ENCODE measurements at regions not wholly inside any gene's neighbourhood (a gene's known extent, or its start where the extent isn't known, plus 50 kb on each side); places are given as distances from the start of the nearest gene placed in this dataset.

DNA sequence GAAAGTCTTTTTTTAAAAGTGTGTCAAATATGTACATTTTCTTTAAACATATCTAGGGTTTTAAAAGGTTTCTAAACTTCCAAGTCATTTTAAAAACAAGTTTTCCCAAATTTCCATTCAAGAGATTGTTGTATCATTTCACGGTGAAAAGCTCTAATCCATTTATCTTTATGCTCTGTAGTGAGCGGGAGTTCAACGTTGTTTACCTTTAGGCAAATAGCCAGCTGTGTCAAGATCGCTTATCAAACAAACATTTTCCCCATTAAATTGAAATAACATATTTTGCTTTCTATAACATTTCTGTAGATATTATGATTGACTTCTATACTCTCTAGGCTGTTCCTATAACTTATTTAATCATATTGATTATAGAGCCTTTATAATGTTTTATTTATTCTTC lies 75.1 kb downstream of the CTSL start:
- DNase-seq (ENCODE audit: low spot score) = no peak
- in situ Hi-C loops (cut with MboI; ENCODE audit: low pct_unique_long_range_greater_than_20kb, low sequenced_read_pairs, unreplicated experiment) = loop anchor here (25.0 kb wide), 1 partner anchor 464 kb away; no protein-coding TSS in a partner anchor

GRCh38 chr9:87803166-87803565 lies 77.2 kb downstream of the CTSL start:
- in situ Hi-C loops (cut with MboI; ENCODE audit: low pct_unique_long_range_greater_than_20kb, low sequenced_read_pairs, unreplicated experiment) = loop anchor here (25.0 kb wide), 1 partner anchor 466 kb away; no protein-coding TSS in a partner anchor
- TF ChIP-seq, protein P1, sequence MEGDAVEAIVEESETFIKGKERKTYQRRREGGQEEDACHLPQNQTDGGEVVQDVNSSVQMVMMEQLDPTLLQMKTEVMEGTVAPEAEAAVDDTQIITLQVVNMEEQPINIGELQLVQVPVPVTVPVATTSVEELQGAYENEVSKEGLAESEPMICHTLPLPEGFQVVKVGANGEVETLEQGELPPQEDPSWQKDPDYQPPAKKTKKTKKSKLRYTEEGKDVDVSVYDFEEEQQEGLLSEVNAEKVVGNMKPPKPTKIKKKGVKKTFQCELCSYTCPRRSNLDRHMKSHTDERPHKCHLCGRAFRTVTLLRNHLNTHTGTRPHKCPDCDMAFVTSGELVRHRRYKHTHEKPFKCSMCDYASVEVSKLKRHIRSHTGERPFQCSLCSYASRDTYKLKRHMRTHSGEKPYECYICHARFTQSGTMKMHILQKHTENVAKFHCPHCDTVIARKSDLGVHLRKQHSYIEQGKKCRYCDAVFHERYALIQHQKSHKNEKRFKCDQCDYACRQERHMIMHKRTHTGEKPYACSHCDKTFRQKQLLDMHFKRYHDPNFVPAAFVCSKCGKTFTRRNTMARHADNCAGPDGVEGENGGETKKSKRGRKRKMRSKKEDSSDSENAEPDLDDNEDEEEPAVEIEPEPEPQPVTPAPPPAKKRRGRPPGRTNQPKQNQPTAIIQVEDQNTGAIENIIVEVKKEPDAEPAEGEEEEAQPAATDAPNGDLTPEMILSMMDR (IDR thresholded peaks at IDR 0.05; ENCODE audit: extremely low read depth, insufficient read depth, missing control alignments) = no peak
- no peak for DNase-seq (ENCODE audit: low spot score)

More for the DNA sequence above, 75.1 kb downstream of the CTSL start:
- TF ChIP-seq, protein P1 (IDR thresholded peaks at IDR 0.05; ENCODE audit: extremely low read depth, insufficient read depth, missing control alignments) = no peak

- DNase-seq (ENCODE audit: low spot score) = no peak
- TF ChIP-seq, protein P1 (IDR thresholded peaks at IDR 0.05; ENCODE audit: extremely low read depth, insufficient read depth, missing control alignments) = no peak
- in situ Hi-C loops (cut with MboI; ENCODE audit: low pct_unique_long_range_greater_than_20kb, low sequenced_read_pairs, unreplicated experiment) = loop anchor here (25.0 kb wide), 1 partner anchor 466 kb away; no protein-coding TSS in a partner anchor
These were observed 77.9 kb downstream of the CTSL start for GRCh38 chr9:87803623-87804345.

DNA sequence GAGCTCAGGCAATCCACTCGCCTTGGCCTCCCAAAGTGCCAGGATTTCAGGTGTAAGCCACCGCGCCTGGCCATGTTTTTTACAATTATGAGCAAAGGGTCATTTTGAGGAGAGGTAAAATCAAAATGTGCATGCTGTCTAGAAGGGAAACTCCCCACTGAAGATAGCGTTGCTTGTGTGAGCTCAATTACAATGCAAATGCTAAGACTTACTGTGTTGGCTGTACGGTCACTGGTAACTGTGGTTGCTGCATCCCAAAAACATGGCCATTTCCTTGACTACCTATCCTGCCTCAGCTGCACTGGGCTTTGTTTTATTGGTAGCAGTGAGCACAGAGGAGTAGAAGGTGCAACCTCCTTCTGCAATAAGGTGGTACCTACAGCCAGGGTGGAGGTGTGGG lies 77.4 kb upstream of the SPATA31E1 start:
- DNase-seq (ENCODE audit: low spot score) = no peak
- TF ChIP-seq, protein P1 (IDR thresholded peaks at IDR 0.05; ENCODE audit: extremely low read depth, insufficient read depth, missing control alignments) = no peak
- in situ Hi-C loops (cut with MboI; ENCODE audit: low pct_unique_long_range_greater_than_20kb, low sequenced_read_pairs, unreplicated experiment) = loop anchor here (25.0 kb wide), 1 partner anchor 468 kb away; no protein-coding TSS in a partner anchor

GRCh38 chr9:87810008-87810407 lies 72.7 kb upstream of the SPATA31E1 start:
- DNase-seq (ENCODE audit: low spot score) = no peak
- in situ Hi-C loops (cut with MboI; ENCODE audit: low pct_unique_long_range_greater_than_20kb, low sequenced_read_pairs, unreplicated experiment) = loop anchor here (25.0 kb wide), 1 partner anchor 473 kb away; no protein-coding TSS in a partner anchor
- TF ChIP-seq, protein P1 (IDR thresholded peaks at IDR 0.05; ENCODE audit: extremely low read depth, insufficient read depth, missing control alignments) = no peak

GRCh38 chr9:87810679-87811178 lies 71.9 kb upstream of the SPATA31E1 start:
- no peak for DNase-seq (ENCODE audit: low spot score)
- in situ Hi-C loops (cut with MboI; ENCODE audit: low pct_unique_long_range_greater_than_20kb, low sequenced_read_pairs, unreplicated experiment) = loop anchor here (25.0 kb wide), 1 partner anchor 473 kb away; no protein-coding TSS in a partner anchor
- TF ChIP-seq, protein P1 (IDR thresholded peaks at IDR 0.05; ENCODE audit: extremely low read depth, insufficient read depth, missing control alignments) = no peak

Measured in GM13977 (cell line).